Panc1 (cell line): ENCODE measurements at regions not wholly inside any gene's neighbourhood (a gene's known extent, or its start where the extent isn't known, plus 50 kb on each side); places are given as distances from the start of the nearest gene placed in this dataset.

Experiments used
- CTCF ChIP-seq: fragments of 450-650 bp; IDR thresholded peaks from 2 replicates; pipeline ENCODE4 v1.5.1; 2017; ENCODE audit warnings: mild to moderate bottlenecking
- SIN3A ChIP-seq: IDR thresholded peaks from 2 replicates; pipeline ENCODE4 v1.6.1; 2012; ENCODE audit warnings: low read depth, mild to moderate bottlenecking, low read length, moderate library complexity, borderline replicate concordance; ENCODE audit not compliant: insufficient read depth
- TCF7L2 ChIP-seq: IDR thresholded peaks from 2 replicates; pipeline ENCODE4 v1.6.1; 2011; ENCODE audit warnings: mild to moderate bottlenecking, low read depth, low read length, inconsistent platforms

GRCh38 chr5:25399878-25400480 is 755.2 kb upstream of the CDH10 start:
- TF ChIP-seq SIN3A (no peak), CTCF (no peak), TCF7L2 (no peak)
